ENCODE measurements at regions not wholly inside any gene's neighbourhood (a gene's known extent, or its start where the extent isn't known, plus 50 kb on each side); places are given as distances from the start of the nearest gene placed in this dataset.

- TF ChIP-seq POLR2A (IDR thresholded peaks at IDR 0.05; ENCODE audit: low read length) (no peak), GATA1 (IDR thresholded peaks at IDR 0.05; ENCODE audit: low read depth, low read length) (no peak)
Measured at GRCh38 chr6:110538416-110539160, 62.2 kb upstream of the SLC22A16 start.
